ENCODE measurements at regions not wholly inside any gene's neighbourhood (a gene's known extent, or its start where the extent isn't known, plus 50 kb on each side); places are given as distances from the start of the nearest gene placed in this dataset.

DNA sequence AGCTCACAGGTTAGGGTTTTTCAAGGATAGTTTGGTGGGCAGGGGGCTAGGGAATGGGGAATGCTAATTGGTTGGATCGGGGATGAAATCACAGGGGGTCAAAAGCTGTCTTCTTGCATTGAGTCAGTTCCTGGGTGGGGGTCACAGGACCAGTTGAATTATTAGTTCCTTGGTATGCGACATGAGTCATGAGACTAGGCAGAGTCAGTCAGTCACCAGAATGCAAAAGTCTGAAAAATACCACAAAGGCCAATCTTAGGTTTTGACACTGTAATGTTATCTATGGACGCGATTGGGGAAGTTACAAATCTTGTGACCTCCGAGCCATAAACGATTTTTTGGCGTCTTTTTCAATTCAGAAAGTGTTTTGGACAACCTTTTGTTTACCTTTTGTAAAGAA, 101.2 kb downstream of the ZNF519 start:
- no peak for DNase-seq

DNA sequence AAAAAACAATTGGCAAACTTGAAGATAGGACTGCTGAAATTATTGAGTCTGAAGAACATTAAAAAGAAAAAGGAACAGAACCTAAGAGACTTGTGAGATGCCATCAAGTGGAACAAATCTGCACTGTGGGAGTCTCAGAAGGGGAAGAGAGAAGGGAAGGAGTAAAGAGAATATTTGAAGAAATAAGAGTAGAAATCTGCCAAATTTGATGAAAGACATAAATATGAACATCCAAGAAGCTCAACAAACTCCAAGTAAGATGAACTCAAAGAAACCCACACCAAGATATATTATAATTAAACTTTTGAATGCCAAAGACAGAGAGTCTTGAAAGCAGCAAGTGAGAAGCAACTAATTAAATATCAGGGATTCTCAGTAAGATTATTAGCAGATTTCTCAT, 102.7 kb downstream of the ZNF519 start:
- no peak for DNase-seq

DNA sequence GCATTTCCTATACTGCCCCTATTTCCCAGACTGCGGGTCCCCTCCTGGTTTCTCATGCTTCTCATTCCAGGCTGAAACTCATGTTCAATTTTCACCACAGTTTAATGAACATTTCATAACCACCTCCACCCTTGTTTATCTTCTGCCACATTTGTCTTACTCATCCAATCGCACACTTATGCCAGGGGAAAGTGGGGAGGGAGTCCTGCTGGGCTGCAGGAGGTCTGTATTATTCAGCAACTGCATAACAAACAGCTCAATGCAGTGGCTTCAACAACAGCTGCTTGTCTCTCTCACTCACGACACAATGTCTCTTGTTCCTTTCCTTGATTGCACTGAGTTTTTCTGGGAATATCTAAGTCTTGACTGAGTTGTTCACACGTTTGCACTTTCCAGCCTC, 106.0 kb downstream of the ZNF519 start:
- no peak for DNase-seq

DNA sequence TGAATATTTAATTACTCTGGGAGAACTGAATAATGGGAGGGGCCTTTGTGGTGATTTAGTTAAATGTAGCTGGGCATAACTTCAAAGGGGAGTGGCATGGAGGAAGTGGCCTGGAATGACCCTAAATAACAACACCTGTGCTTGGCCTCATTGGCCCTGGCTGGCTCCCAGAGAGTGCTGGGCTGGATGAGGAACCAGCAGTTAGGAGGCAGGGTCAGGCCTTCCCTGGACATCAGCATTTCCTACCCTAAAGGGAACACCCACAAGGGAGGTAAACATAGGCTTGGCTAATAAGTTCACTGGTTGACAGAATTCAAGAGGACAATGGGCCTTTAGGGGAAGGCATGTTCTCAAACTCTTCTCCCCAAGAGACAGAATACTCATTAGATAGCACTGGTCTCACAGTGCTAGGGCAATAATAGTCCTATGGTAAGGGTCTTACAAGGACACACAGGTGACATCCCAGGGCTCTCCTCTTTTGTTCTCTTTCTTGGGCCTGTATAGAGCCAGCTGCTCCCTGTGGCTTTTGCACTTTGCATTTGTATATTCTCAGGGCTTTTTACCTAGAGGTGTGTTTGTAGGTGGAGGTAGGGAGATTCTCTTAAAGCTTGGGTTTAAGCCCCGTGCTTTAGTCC, 106.8 kb downstream of the ZNF519 start:
- no peak for DNase-seq

DNA sequence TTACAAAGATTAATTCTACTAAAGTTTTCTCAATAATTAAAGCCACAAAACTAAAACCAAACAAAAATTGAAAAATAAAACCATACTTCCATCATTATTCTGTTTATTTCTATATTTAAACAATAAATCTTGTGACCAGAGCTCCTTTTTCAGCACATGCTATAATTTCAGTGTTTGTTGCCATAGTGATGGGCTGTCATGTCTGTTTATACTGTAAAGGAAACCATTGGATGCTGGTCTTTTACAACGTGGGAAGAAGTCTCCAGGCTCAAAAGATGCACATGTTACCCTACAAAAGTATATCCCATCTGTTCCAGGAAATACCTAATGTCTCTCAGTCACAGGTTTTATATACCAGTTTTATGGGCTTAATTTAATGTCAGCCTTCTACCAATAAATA, 100.1 kb upstream of the MC2R start:
- peak; percentile 21 for DNase-seq

DNA sequence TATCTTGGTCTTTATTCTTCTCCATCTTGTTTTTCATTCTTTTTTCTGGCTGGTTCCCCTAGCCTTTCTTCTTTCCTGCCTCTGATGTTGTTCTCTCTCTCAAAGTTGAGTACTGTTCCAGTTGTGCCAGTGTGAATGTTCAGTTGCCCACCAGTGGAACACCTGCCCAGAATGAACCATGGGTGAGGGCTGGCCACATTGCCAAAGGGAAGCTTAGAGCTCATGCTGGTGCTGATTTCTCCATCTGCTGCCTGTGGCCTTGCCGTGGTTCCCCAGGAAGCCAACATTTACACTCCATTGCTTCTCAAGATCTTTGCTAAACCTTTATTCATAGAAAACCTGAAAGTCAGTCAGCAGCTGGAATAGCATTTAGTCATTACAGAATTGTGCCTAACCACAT, 99.1 kb upstream of the MC2R start:
- no peak for DNase-seq

DNA sequence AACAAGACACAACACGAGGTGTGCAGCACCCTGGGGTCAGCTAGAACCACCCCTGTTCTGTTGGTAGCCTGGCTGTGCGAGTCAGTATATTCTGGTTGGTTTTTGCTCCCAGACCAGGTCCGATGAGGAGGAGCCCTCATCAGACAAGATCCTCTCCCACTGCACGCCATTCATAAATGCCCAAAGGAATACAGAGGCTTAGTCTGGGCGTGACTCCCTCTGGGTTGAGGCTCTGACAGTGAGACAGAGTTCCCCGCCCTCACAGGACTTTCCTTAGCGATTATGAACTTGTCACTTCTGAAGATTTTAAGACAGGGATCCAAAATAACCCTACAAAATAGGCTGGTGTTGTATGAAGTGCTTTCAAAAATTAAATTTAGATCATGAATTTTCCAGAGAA, 85.5 kb upstream of the MC2R start:
- DNase-seq: no peak

DNA sequence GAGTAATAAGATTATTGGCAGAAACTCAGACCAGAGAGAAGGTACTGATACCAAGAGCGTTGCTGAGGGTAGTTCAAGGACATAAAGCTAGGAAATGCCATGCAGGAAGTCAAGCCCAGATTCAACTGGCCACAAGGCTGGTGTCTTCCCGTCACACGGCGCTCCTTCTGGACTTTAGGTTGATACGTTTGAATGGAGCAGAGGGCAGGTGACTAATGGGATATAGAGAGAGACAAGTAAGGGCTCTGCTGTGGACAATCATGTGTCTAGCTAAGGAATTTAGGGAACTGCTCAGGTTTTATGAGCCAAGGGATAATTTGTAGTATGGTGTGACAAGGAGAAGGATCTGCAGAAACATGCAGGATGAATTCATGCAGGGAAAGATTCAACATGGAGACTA, 83.9 kb upstream of the MC2R start:
- no peak for DNase-seq

DNA sequence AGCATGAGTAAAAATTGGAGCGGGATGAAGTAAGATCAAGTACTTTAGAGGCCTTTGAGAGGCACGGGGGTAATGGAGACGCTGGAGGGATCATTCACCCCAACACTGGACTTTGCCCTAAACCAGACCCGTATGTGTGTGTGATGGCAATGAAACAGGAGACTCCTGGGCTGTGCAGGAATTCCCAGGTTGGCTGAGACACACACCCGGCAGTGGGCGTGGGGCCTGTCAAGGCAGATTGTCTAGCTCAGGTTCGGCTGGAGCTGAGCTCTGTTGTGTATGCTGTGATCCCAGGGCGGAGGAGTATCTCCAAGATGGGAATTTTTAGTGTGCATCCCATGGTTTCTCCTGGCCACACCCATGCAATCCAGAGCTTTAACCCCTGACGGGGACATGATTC, 83.2 kb upstream of the MC2R start:
- no peak for DNase-seq

DNA sequence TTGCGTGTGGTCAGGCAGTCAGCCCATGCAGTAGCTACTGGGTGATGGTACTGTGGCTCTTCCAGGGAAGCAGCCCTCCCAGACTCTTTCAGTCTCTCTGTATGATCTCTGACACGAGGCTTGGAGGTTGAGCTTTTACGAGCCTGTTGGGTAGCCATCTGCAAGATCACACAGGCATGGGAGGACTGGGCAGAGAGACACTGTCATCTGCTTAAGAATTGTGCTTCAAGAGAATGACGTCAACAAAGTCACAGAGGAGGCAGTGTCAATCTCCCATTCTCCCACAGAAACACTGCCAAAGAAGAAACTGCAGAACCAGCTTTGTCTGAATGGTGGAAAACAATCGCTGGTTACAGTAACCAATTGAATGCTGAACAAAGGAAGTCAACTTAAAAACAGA, 78.4 kb upstream of the MC2R start:
- DNase-seq: no peak

DNA sequence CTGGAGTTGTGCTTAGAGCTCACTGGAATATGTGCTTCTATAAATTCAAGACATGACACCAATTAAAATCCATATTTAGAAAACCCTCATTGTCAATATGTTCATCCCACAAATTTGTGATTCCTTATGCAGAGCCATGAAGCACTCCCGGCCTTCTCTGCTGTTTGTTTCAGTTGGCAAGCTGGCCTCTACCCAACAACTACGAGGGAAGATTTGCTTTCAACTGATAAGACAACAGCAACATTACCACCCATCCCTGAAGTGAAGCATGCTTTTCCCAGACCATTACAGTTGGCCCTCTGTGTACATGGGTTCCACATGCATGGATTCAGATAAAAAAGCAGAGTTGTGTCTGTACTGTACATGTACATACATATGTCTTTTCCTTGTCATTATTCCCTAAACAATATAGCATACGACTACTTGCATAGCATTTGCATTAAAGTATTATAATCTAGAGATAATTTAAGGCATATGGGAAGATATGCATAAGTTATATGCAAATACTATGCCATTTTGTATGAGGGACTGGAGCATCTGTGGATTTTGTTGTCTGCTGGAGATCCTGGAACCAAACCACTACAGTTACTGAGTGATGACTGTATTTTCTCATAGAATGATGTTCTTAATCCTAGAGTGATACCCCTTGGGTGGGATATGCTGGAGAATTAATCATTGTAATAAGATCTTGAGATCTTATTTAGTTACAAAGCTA, 77.6 kb upstream of the MC2R start:
- no peak for DNase-seq

DNA sequence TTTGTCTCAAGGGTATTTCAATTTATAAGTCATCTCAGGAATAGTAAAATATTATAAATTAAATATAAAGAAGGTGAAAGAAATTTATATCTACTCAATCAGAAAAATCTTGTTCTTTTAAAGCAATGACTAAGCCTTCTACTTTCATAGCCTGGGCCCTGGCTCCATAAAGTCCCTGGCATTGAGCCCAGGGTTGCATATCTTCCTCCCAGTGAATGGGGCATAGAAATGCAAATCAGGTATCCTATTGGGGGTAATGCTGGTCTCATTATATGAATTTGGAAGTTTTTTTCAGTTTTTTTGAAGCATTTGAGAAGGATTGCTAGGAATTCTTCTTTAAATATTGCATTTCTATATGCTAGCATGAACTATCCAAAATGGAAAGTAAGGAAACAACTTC, 73.9 kb upstream of the MC2R start:
- DNase-seq: no peak

DNA sequence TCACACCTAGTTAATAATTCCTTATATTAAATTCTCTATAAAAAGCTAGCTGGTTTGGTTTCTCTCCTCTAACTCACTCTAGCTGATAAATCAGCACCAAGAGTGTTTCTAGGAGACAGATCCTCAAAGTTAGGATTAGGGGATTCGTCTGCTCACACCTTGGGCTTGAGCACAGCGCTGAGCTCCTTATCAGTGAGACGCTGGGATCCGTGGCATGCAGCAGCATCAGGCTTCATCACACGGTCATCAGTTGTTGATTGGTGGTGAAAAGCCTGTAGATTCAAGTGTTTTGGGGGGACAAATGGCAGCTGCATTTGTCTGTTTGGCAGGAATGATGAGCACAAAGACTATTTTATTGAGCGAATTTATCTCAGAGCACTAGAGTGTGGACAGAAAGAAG, 72.6 kb upstream of the MC2R start:
- no peak for DNase-seq

DNA sequence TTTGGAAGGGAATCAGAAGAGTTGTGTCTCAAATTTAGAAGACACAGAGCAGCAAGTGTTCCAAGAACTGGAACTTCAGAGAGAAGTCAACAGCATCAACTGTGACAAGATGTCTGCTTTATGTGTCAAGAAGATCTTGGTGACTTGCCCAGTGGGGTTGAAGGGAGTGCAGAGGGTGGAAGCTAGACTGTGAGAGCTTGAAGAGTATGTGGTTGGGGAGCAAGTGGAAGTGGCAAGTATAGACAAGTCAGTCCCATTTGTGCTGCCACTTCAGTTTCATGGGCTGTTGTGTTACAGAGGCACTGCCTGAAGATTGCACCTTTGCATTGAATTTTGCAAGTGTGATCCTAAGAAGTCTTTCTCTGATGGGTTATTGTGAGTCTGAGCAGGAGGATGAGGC, 68.7 kb upstream of the MC2R start:
- no peak for DNase-seq

DNA sequence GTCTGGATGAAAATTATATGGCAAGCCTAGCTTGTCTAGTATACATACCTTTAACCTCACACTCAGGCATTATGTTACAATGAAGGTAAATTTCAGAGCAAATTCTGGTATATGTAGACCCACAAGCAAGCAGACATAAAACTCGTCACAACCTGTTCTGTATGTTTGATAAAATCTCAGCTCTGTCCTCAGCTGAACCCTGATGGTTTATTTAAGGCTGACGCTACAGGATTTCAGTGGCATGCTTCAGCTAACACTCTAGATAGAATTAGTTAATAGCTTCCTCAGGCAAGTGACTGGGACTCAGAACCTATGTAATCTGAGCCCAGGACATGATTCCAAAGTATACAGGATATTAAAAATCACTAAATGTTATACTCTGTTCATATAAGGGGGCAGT, 68.2 kb upstream of the MC2R start:
- no peak for DNase-seq

DNA sequence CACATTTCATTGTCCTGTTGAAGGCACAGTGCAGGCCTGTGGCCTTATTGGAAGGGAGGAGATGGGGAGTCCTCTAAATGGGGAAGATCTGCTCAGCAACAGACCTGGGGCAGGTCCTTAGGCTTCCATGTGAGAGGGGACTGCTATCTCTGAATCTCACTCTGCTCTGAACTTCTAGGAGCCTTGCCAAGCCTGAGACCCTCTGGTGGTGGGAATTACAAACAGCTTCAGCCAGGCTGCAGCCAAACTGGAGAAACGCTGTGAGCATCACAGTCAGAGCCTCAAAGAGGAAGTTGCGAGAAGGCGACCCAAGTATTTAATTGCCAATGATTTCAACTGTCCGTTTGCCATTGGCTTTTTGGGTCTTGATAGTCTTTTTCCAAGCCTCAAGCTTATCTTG, 66.8 kb upstream of the MC2R start:
- no peak for DNase-seq

DNA sequence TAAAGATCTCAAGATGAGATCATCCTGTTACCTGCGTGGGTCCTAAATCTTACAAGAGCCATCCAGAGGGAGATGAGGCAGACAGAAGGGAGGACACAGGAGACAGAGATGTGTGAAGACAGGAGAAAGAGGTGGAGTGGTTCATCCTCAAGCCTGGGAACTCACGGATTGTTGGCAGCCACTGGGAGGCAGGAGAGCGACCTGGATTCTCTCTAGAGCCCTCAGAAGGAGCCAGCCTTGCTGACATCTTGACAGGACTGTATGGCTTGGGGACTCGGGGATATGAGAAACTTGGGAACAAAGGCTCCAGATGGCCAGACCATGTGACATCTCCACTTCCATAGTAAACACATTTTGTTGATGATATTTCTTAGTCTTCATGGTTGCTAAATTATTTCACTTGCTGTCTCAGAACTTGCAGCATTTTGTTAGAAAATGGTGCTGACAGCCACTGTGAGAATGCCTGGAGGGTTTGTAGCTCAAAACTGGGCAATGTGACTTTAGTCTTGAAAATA, 57.8 kb upstream of the MC2R start:
- peak; percentile 17 for DNase-seq

All from DMS53 (cell line).